ENCODE measurements at regions not wholly inside any gene's neighbourhood (a gene's known extent, or its start where the extent isn't known, plus 50 kb on each side); places are given as distances from the start of the nearest gene placed in this dataset.

DNA sequence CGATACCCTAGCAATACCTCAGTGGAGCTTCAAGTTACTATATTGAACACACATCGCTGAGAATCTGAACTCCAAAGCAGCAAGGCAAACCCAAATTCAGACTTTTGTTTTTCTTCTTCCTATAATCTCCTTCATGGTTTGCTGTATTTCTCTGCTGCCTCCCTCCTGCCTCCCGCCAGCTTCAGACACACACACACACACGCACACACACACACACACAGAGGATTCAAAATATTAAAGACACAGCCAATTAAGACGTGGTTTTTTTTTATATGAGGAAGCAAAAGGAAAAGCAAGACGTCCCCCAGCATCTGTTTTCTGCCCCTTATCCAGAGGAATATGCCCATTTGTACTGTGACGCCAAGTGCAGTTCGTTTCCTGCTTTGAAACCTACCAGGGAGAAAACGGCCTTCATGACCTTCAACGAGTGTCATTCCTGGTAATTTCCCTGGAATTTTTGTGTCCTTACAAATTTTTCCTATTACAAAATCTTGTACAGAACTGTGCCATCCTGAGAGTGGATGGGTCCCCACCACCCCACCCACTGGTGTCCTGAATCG lies 547.9 kb upstream of the ID2 start:
- TF ChIP-seq, protein P1, sequence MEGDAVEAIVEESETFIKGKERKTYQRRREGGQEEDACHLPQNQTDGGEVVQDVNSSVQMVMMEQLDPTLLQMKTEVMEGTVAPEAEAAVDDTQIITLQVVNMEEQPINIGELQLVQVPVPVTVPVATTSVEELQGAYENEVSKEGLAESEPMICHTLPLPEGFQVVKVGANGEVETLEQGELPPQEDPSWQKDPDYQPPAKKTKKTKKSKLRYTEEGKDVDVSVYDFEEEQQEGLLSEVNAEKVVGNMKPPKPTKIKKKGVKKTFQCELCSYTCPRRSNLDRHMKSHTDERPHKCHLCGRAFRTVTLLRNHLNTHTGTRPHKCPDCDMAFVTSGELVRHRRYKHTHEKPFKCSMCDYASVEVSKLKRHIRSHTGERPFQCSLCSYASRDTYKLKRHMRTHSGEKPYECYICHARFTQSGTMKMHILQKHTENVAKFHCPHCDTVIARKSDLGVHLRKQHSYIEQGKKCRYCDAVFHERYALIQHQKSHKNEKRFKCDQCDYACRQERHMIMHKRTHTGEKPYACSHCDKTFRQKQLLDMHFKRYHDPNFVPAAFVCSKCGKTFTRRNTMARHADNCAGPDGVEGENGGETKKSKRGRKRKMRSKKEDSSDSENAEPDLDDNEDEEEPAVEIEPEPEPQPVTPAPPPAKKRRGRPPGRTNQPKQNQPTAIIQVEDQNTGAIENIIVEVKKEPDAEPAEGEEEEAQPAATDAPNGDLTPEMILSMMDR (IDR thresholded peaks at IDR 0.05; ENCODE audit: unreplicated experiment in 3 of 3): no peak
- H3K4me1 Mint-ChIP-seq: peaks cover 36% of the 10 kb centered on the region
- H3K4me3 Mint-ChIP-seq: peak overlapping the region in 2 of 3 experiments; percentile 1 to 17
- peaks cover 9% of the 10 kb centered on the region for H3K27me3 Mint-ChIP-seq (ENCODE audit: low read depth)
- no peaks in the 10 kb centered on the region for H3K36me3 Mint-ChIP-seq (ENCODE audit: low read depth)
- peak overlapping the region; percentile 93 to 98 (median 96) for H3K27ac Mint-ChIP-seq
- H3K9me3 Mint-ChIP-seq: peaks cover 6% of the 10 kb centered on the region

DNA sequence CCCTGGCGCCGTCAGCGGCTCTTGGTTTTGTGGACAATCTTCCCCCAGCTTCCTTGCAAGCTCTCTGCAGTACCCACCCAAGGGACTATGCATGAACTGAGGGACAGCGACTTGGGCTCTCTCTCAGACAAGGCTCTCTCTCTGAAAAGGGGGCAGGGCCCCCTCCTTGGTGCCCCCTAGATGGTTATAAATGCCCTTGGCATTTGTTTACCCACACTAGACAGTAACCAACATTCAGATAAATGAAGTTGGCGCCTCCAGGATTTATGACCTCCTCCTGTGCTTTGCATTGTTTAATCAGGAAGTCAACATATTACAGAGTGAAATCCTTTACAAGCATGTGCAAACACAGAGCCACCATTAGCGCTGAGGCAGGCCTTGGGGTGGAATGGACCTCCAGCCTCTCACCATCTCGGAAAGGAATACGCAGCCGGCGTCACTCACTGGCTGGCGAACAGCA lies 547.4 kb upstream of the ID2 start:
- Mint-ChIP-seq H3K27me3 (ENCODE audit: low read depth) (peaks cover 9% of the 10 kb centered on the region), H3K9me3 (peaks cover 8% of the 10 kb centered on the region), H3K4me1 (peaks cover 41% of the 10 kb centered on the region), H3K4me3 (peak overlapping the region in 2 of 3 experiments; percentile 11 to 38), H3K27ac (peak overlapping the region; percentile 93 to 98 (median 96)), H3K36me3 (ENCODE audit: low read depth) (no peaks in the 10 kb centered on the region)
- TF ChIP-seq, protein P1 (IDR thresholded peaks at IDR 0.05; ENCODE audit: unreplicated experiment in 3 of 3): no peak

DNA sequence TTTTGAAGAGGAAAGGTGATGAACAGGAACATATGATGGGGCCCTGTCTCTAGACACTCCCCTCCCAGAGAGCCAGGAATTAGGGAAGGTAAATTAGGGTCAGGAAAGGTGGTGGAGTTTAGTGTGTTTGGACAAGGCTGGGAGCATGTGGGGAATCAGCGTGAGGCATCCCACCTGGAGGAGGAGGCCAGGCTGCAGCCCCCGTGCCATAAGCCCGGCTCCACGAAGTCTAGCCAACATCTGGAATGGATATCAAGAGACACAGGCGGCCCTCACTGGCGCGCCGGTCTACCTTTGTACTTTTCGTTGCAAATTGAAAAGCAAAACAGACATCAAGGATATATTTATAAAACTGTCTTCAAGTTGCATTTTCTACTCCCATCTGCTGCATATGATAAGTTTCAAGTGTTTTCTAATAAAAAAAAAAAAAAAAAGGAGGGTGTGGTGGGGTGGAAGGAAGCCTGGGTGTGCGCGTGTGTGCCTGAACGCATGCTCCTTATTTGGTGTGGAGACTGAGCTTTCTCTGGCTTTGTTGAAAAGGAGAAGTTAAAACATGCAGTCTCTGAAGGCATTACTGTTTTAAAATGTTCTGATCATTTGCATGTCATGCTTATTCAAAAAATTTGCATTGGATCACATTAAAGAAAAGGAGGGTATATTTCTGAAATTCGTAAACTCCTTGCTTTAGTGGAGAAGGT lies 546.7 kb upstream of the ID2 start:
- Mint-ChIP-seq H3K27me3 (ENCODE audit: low read depth) (peaks cover 9% of the 10 kb centered on the region), H3K9me3 (peaks cover 8% of the 10 kb centered on the region), H3K4me1 (peaks cover 42% of the 10 kb centered on the region), H3K36me3 (ENCODE audit: low read depth) (no peaks in the 10 kb centered on the region), H3K4me3 (peak overlapping the region; percentile 2 to 38 (median 11)), H3K27ac (peak overlapping the region; percentile 93 to 98 (median 96))
- TF ChIP-seq, protein P1 (IDR thresholded peaks at IDR 0.05; ENCODE audit: unreplicated experiment in 3 of 3): no peak

DNA sequence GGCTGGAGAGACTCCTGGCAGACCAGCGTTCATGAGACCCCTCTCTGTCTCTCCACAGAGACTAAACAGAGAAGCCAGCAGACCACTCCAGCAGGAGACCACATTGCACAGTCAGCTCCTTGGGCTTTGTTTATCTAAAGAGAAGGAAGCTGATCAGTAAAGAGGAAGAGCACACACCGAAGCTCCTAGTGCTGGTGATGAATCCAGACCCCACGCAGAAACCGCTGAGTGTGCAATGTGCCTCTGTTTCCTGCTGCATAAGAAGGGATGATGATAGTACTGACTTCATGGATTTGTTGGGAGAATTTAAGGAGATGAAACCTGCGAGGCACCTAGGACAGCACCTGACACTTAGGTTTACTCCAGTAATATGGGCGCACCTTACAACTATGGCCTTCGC lies 544.1 kb upstream of the ID2 start:
- Mint-ChIP-seq H3K4me3 (no peak overlapping the region), H3K27me3 (ENCODE audit: low read depth) (peaks cover 9% of the 10 kb centered on the region), H3K27ac (peak overlapping the region in 1 of 3 experiments; percentile 38), H3K4me1 (peaks cover 51% of the 10 kb centered on the region), H3K9me3 (peaks cover 2% of the 10 kb centered on the region), H3K36me3 (ENCODE audit: low read depth) (no peaks in the 10 kb centered on the region)
- TF ChIP-seq, protein P1 (IDR thresholded peaks at IDR 0.05; ENCODE audit: unreplicated experiment in 3 of 3): no peak

DNA sequence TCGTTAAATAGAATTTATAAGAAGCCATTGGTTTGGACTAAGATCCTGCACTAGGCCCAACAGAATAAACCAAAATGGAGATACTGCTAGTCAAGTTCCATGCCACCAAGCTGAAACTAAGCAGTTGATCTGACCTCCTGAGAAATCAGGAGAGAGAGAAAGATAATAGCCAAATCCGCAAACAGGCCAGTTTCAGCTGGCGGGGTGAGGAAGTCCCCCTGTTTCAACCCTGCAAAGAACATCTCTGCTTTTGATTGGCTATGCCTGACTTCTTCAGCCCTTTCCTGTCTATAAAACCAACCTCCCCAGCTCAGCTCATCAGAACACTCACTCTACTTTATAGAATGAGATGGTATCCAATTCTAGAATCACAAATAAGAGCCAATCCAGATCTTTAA lies 543.3 kb upstream of the ID2 start:
- Mint-ChIP-seq H3K4me3 (no peak overlapping the region), H3K4me1 (peaks cover 44% of the 10 kb centered on the region), H3K27me3 (ENCODE audit: low read depth) (peaks cover 13% of the 10 kb centered on the region), H3K36me3 (ENCODE audit: low read depth) (no peaks in the 10 kb centered on the region), H3K27ac (peak overlapping the region in 1 of 3 experiments; percentile 2), H3K9me3 (peaks cover 2% of the 10 kb centered on the region)
- TF ChIP-seq, protein P1 (IDR thresholded peaks at IDR 0.05; ENCODE audit: unreplicated experiment in 3 of 3): no peak

Measured in nephron (organoid).